ENCODE measurements at regions not wholly inside any gene's neighbourhood (a gene's known extent, or its start where the extent isn't known, plus 50 kb on each side); places are given as distances from the start of the nearest gene placed in this dataset.

DNA sequence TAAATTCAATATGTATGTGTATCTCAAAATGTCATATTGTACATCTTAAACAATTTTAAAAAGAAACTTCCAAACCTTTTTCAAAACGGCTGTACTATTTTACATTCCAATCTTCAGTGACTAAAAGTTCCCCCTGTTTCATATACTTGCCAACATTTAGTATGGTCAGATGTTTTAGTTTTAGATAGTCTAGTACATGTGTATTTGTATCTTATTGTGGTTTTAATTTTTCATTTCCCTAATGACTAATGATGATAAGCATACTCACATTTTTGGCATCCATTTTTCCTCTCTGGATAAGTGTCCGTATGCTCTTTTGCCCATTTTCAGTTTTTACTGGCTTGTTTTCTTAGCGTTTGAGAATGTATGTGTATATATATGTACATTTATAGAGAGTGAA is 212.2 kb upstream of the MAGEB18 start:
- DNase-seq, result no peak
- H3F3A ChIP-seq (ENCODE audit: insufficient read depth), result no peaks in the 10 kb centered on the region
- H3K4me3 ChIP-seq, result no peak overlapping the region
- H3K79me2 ChIP-seq (ENCODE audit: insufficient read depth), result no peaks in the 10 kb centered on the region
- no peaks in the 10 kb centered on the region for H3K9me3 ChIP-seq (ENCODE audit: low read depth)
- no peaks in the 10 kb centered on the region for H3K9me2 ChIP-seq (ENCODE audit: insufficient read depth)
- no peak overlapping the region for H3K4me2 ChIP-seq (ENCODE audit: unreplicated experiment)
- no peak overlapping the region for H3K9ac ChIP-seq
- no peaks in the 10 kb centered on the region for H3K4me1 ChIP-seq (ENCODE audit: insufficient read depth)
- in situ Hi-C loops (cut with MboI), result no loop called here
- no peaks in the 10 kb centered on the region for H3K36me3 ChIP-seq (ENCODE audit: low read depth)
- no peak overlapping the region for H3K27ac ChIP-seq
- WGBS, 2 experiments (ENCODE audit: low coverage in 1 of 2, low lambda C conversion rate in 2 of 2, missing lambda C conversion rate in 2 of 2), result 2 to 6% methylated on average over 3 of the region's 3 CpGs
- no peaks in the 10 kb centered on the region for H4K20me1 ChIP-seq (ENCODE audit: insufficient read depth)
- H2AFZ ChIP-seq, result no peak overlapping the region
- H3K27me3 ChIP-seq (replicated peaks; ENCODE audit: insufficient read depth), result no peaks in the 10 kb centered on the region
- TF ChIP-seq EZH2 (IDR thresholded peaks at IDR 0.05; ENCODE audit: insufficient read depth, poor library complexity, severe bottlenecking) (no peak), EZH2phosphoT487 (IDR thresholded peaks at IDR 0.05; ENCODE audit: insufficient read depth, low read depth) (no peak)

GRCh38 chrX:25928316-25928715 is 209.8 kb upstream of the MAGEB18 start:
- H2AFZ ChIP-seq, result no peak overlapping the region

GRCh38 chrX:25941087-25941486 is 197.1 kb upstream of the MAGEB18 start:
- no peaks in the 10 kb centered on the region for H3F3A ChIP-seq (ENCODE audit: insufficient read depth)
- H3K36me3 ChIP-seq (ENCODE audit: low read depth), result no peaks in the 10 kb centered on the region
- no peaks in the 10 kb centered on the region for H3K9me2 ChIP-seq (ENCODE audit: insufficient read depth)
- H3K27ac ChIP-seq, result no peak overlapping the region
- no peaks in the 10 kb centered on the region for H3K4me1 ChIP-seq (ENCODE audit: insufficient read depth)
- no peaks in the 10 kb centered on the region for H3K9me3 ChIP-seq (ENCODE audit: low read depth)
- H3K4me2 ChIP-seq (ENCODE audit: unreplicated experiment), result no peak overlapping the region
- no peak for DNase-seq
- H3K9ac ChIP-seq, result no peak overlapping the region
- no peaks in the 10 kb centered on the region for H3K27me3 ChIP-seq (replicated peaks; ENCODE audit: insufficient read depth)
- H2AFZ ChIP-seq, result no peak overlapping the region
- H3K79me2 ChIP-seq (ENCODE audit: insufficient read depth), result no peaks in the 10 kb centered on the region
- no peak overlapping the region for H3K4me3 ChIP-seq
- WGBS, 2 experiments (ENCODE audit: low coverage in 1 of 2, low lambda C conversion rate in 2 of 2, missing lambda C conversion rate in 2 of 2), result 7 to 13% methylated on average over 2 of the region's 2 CpGs
- TF ChIP-seq EZH2 (IDR thresholded peaks at IDR 0.05; ENCODE audit: insufficient read depth, poor library complexity, severe bottlenecking) (no peak), EZH2phosphoT487 (IDR thresholded peaks at IDR 0.05; ENCODE audit: insufficient read depth, low read depth) (no peak)
- no peaks in the 10 kb centered on the region for H4K20me1 ChIP-seq (ENCODE audit: insufficient read depth)
- in situ Hi-C loops (cut with MboI), result no loop called here

More at GRCh38 chrX:25928316-25928715, 209.8 kb upstream of the MAGEB18 start:
- Histone ChIP-seq H3K9me2 (ENCODE audit: insufficient read depth) (no peaks in the 10 kb centered on the region), H3K4me1 (ENCODE audit: insufficient read depth) (no peaks in the 10 kb centered on the region), H3K27ac (no peak overlapping the region), H3K4me2 (ENCODE audit: unreplicated experiment) (no peak overlapping the region), H3F3A (ENCODE audit: insufficient read depth) (no peaks in the 10 kb centered on the region), H3K79me2 (ENCODE audit: insufficient read depth) (no peaks in the 10 kb centered on the region), H4K20me1 (ENCODE audit: insufficient read depth) (no peaks in the 10 kb centered on the region), H3K9me3 (ENCODE audit: low read depth) (no peaks in the 10 kb centered on the region), H3K36me3 (ENCODE audit: low read depth) (no peaks in the 10 kb centered on the region), H3K9ac (no peak overlapping the region), H3K27me3 (replicated peaks; ENCODE audit: insufficient read depth) (no peaks in the 10 kb centered on the region), H3K4me3 (no peak overlapping the region)
- no peak for DNase-seq
- in situ Hi-C loops (cut with MboI), result no loop called here
- 17 to 22% methylated on average over 5 of the region's 5 CpGs for WGBS, 2 experiments (ENCODE audit: low coverage in 1 of 2, low lambda C conversion rate in 2 of 2, missing lambda C conversion rate in 2 of 2)
- TF ChIP-seq EZH2phosphoT487 (IDR thresholded peaks at IDR 0.05; ENCODE audit: insufficient read depth, low read depth) (no peak), EZH2 (IDR thresholded peaks at IDR 0.05; ENCODE audit: insufficient read depth, poor library complexity, severe bottlenecking) (no peak)

DNA sequence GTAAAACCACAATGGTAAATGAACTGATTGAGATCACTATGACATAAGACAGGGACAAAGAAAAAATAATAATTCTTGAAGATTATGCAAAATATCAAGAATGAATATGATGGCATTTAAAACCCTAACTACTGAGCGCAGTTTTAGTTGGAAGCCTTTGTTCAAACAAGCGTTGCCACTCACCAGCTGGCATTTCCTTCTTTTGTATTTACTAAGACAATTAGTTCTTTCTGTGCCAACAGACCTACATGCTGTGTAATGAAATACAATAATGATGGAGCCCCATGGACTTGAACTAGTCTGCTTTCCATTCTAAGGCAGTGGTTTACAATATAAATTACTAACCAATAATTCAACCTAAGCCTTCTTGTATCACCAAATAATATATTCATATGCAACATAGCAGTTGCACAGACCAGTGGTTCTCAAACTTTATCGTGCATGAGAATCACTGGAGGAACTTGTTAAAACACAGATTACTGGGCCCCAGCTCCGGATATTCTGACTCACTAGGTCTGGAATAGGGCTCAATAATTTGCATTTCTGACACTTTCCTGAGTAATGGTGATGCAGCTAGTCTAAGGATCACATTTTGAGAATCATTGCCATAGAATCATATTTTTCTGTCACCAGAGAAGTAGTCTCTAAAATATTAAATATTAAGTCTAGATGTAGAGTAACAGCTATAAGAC is 196.4 kb upstream of the MAGEB18 start:
- WGBS, 2 experiments (ENCODE audit: low coverage in 1 of 2, low lambda C conversion rate in 2 of 2, missing lambda C conversion rate in 2 of 2), result 15 to 32% methylated on average over 4 of the region's 4 CpGs
- Histone ChIP-seq H3K9me3 (ENCODE audit: low read depth) (no peaks in the 10 kb centered on the region), H4K20me1 (ENCODE audit: insufficient read depth) (no peaks in the 10 kb centered on the region)

More for the DNA sequence above, 196.4 kb upstream of the MAGEB18 start:
- Histone ChIP-seq H3K79me2 (ENCODE audit: insufficient read depth) (no peaks in the 10 kb centered on the region), H3K9ac (no peak overlapping the region), H3F3A (ENCODE audit: insufficient read depth) (no peaks in the 10 kb centered on the region), H3K4me1 (ENCODE audit: insufficient read depth) (no peaks in the 10 kb centered on the region), H3K36me3 (ENCODE audit: low read depth) (no peaks in the 10 kb centered on the region), H3K27me3 (replicated peaks; ENCODE audit: insufficient read depth) (no peaks in the 10 kb centered on the region), H3K4me2 (ENCODE audit: unreplicated experiment) (no peak overlapping the region), H3K9me2 (ENCODE audit: insufficient read depth) (no peaks in the 10 kb centered on the region), H3K27ac (no peak overlapping the region), H2AFZ (no peak overlapping the region), H3K4me3 (no peak overlapping the region)
- no peak for TF ChIP-seq EZH2phosphoT487 (IDR thresholded peaks at IDR 0.05; ENCODE audit: insufficient read depth, low read depth)
- no peak for TF ChIP-seq EZH2 (IDR thresholded peaks at IDR 0.05; ENCODE audit: insufficient read depth, poor library complexity, severe bottlenecking)
- in situ Hi-C loops (cut with MboI), result no loop called here
- no peak for DNase-seq
